ENCODE measurements at regions not wholly inside any gene's neighbourhood (a gene's known extent, or its start where the extent isn't known, plus 50 kb on each side); places are given as distances from the start of the nearest gene placed in this dataset.

DNA sequence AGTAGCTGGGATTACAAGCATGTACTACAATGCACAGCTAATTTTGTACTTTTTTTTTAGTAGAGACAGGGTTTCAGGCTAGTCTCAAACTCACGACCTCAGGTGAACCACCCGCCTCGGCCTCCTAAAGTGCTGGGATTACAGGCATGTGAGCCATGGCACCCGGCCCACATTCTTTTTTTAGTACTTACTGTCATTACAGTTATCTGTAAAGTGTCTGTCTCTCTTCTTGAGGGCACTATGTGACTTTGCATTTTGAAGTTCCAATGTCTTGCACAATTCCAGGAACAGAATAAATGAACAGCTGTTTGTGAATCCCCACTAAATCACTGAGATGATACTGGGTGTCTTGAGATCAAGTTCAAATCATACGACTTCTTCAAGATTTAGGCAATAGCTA is 1540.3 kb downstream of the CDH11 start:
- H3K36me3 ChIP-seq = no peaks in the 10 kb centered on the region
- H3K4me1 ChIP-seq = no peaks in the 10 kb centered on the region
- no peaks in the 10 kb centered on the region for H3K9me3 ChIP-seq
- H3K4me3 ChIP-seq = no peak overlapping the region
- no peaks in the 10 kb centered on the region for H3K27me3 ChIP-seq
- WGBS, 5 donors = 68 to 80% (median 74%) methylated on average over 5 of the region's 5 CpGs
- DNase-seq = no peak
- intact Hi-C loops (cut with DNase I; ENCODE audit: low total_unique reads) = no loop called here
- TF ChIP-seq POLR2A (IDR thresholded peaks at IDR 0.05) (no peak), EP300 (IDR thresholded peaks at IDR 0.05) (no peak), POLR2AphosphoS5 (IDR thresholded peaks at IDR 0.05) (no peak)
- TF ChIP-seq, protein P1, sequence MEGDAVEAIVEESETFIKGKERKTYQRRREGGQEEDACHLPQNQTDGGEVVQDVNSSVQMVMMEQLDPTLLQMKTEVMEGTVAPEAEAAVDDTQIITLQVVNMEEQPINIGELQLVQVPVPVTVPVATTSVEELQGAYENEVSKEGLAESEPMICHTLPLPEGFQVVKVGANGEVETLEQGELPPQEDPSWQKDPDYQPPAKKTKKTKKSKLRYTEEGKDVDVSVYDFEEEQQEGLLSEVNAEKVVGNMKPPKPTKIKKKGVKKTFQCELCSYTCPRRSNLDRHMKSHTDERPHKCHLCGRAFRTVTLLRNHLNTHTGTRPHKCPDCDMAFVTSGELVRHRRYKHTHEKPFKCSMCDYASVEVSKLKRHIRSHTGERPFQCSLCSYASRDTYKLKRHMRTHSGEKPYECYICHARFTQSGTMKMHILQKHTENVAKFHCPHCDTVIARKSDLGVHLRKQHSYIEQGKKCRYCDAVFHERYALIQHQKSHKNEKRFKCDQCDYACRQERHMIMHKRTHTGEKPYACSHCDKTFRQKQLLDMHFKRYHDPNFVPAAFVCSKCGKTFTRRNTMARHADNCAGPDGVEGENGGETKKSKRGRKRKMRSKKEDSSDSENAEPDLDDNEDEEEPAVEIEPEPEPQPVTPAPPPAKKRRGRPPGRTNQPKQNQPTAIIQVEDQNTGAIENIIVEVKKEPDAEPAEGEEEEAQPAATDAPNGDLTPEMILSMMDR (IDR thresholded peaks at IDR 0.05) = no peak
- no peak overlapping the region for H3K27ac ChIP-seq

DNA sequence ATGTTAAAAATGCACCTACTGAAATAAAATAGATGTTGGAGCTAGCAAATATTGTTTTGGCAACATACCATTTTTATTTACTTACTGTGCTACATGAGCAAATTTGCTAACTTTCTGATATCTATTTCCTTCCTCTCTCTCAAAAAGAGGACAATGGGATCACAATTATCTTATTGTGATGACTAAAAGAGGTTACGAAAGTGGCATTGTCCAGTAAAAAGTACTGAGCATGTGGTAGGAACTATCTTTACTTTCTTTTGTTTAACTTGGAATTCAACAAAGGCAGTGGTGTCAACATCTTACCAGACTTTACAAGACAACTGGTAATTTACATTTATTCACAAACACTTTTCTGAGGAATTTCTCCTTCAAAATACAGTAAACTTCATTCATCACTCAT is 1542.6 kb upstream of the CDH8 start:
- Histone ChIP-seq H3K36me3 (no peaks in the 10 kb centered on the region), H3K9me3 (no peaks in the 10 kb centered on the region), H3K4me1 (no peaks in the 10 kb centered on the region), H3K27ac (no peak overlapping the region), H3K27me3 (no peaks in the 10 kb centered on the region), H3K4me3 (no peak overlapping the region)
- no peak for DNase-seq
- intact Hi-C loops (cut with DNase I; ENCODE audit: low total_unique reads) = no loop called here
- 68 to 89% (median 74%) methylated on average over 1 of the region's 1 CpG for WGBS, 5 donors
- TF ChIP-seq EP300 (IDR thresholded peaks at IDR 0.05) (no peak), POLR2A (IDR thresholded peaks at IDR 0.05) (no peak), POLR2AphosphoS5 (IDR thresholded peaks at IDR 0.05) (no peak)
- TF ChIP-seq, protein P1 (IDR thresholded peaks at IDR 0.05) = no peak

DNA sequence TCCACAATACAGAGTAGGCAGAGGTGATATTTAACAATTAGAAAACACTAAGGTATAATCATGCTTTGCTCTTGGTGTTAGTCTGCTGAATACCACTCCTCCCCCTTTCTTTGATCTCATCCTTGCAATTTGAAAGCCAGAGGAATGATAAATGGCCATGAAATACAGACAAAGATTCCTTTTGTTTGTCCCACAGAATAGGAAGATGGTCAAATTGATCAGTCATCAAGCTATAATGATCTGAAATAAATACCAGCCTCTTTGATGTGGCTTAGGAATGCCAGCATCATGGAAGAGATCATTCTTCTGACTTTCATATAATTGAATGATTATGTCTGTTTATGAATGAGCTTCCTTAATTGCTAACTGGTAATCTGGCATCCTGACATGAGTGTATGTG is 1541.7 kb upstream of the CDH8 start:
- Histone ChIP-seq H3K4me3 (no peak overlapping the region), H3K27me3 (no peaks in the 10 kb centered on the region), H3K36me3 (no peaks in the 10 kb centered on the region), H3K4me1 (no peaks in the 10 kb centered on the region), H3K27ac (no peak overlapping the region), H3K9me3 (no peaks in the 10 kb centered on the region)
- TF ChIP-seq, protein P1 (IDR thresholded peaks at IDR 0.05) = no peak
- TF ChIP-seq POLR2AphosphoS5 (IDR thresholded peaks at IDR 0.05) = no peak
- TF ChIP-seq POLR2A (IDR thresholded peaks at IDR 0.05) = no peak
- no peak for TF ChIP-seq EP300 (IDR thresholded peaks at IDR 0.05)
- intact Hi-C loops (cut with DNase I; ENCODE audit: low total_unique reads) = no loop called here
- DNase-seq = no peak

DNA sequence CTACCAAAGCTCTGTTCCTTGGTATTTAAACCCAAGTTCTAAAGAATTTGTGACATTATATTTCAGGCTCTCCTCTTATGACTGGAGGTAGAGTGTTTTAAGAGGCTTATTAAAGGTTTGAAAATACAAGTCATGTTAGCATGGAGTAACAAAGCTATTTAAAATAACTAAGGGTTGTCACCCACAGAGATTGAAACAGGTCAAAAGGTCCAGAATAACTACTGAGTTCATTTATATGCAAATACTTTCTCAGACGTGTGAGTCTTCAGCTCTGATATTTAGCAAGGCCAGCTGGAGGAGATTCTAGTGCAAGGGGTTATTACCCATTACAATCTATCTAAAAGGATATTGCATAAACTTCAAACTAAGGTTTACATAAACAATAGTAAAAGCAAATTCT is 1538.8 kb upstream of the CDH8 start:
- Histone ChIP-seq H3K4me3 (no peak overlapping the region), H3K27me3 (no peaks in the 10 kb centered on the region), H3K4me1 (no peaks in the 10 kb centered on the region), H3K9me3 (no peaks in the 10 kb centered on the region), H3K27ac (no peak overlapping the region), H3K36me3 (no peaks in the 10 kb centered on the region)
- intact Hi-C loops (cut with DNase I; ENCODE audit: low total_unique reads) = no loop called here
- DNase-seq = no peak
- WGBS, 5 donors = 19 to 38% (median 29%) methylated on average over 1 of the region's 1 CpG
- TF ChIP-seq POLR2A (IDR thresholded peaks at IDR 0.05) (no peak), EP300 (IDR thresholded peaks at IDR 0.05) (no peak), POLR2AphosphoS5 (IDR thresholded peaks at IDR 0.05) (no peak)
- TF ChIP-seq, protein P1 (IDR thresholded peaks at IDR 0.05) = no peak

Measured in stomach (tissue), 8 donors.